Testis (tissue), 2 donors: ENCODE measurements at regions not wholly inside any gene's neighbourhood (a gene's known extent, or its start where the extent isn't known, plus 50 kb on each side); places are given as distances from the start of the nearest gene placed in this dataset.
"Not testable (repeated sequence)": the region's sequence is repeated elsewhere in the genome, so short reads cannot be mapped to it uniquely, and the experiment has no call there.

Experiments used
- DNase-seq: peaks from one replicate; pipeline ENCODE4 v3.0.0-alpha.2; 2019
- H3K27ac ChIP-seq, 2 donors: fragments of 200-600 bp; sonication (generic); one replicate each; pipeline ENCODE4 v1.5.1; 2019
- H3K27me3 ChIP-seq: fragments of 200-600 bp; sonication (generic); one replicate; pipeline ENCODE4 v1.5.1; 2019
- H3K36me3 ChIP-seq: fragments of 200-600 bp; sonication (generic); one replicate; pipeline ENCODE4 v1.5.1; 2017; ENCODE audit warnings: low read depth; ENCODE audit errors: missing control alignments
- H3K4me1 ChIP-seq: fragments of 200-600 bp; sonication (generic); one replicate; pipeline ENCODE4 v1.5.1; 2019
- H3K4me3 ChIP-seq, 2 donors: fragments of 200-600 bp; sonication (generic); one replicate each; pipeline ENCODE4 v1.5.1; 2017 to 2019
- H3K9me3 ChIP-seq: fragments of 200-600 bp; sonication (generic); one replicate; pipeline ENCODE4 v1.5.1; 2017
- POLR2A ChIP-seq: fragments of 450-650 bp; IDR thresholded peaks from one replicate; pipeline ENCODE4 v1.6.1; 2017; ENCODE audit warnings: antibody characterized with exemption, mild to moderate bottlenecking, moderate library complexity
- WGBS, 2 donors: methylation state at CpG; one replicate each; pipeline ENCODE4 v1.1.5; 2018; 5-methylcytosine and 5-hydroxymethylcytosine counted together
- intact Hi-C: fragments of 100-400 bp; cut with DNase I; formaldehyde crosslinking; loops from one replicate; pipeline ENCODE4 v1.15.1; 2023; ENCODE audit warnings: low total_unique reads
- TF ChIP-seq, protein P1 (sequence below), 3 experiments: fragments of 450-650 bp in 2 of 3; fragments of 200-600 bp in 1 of 3; sonication (generic) in 1 of 3; IDR thresholded peaks; one replicate each; pipeline ENCODE4 v1.5.1; 2016 to 2019; ENCODE audit warnings: antibody characterized with exemption in 3 of 3, mild to moderate bottlenecking in 2 of 3, moderate library complexity in 1 of 3

DNA sequence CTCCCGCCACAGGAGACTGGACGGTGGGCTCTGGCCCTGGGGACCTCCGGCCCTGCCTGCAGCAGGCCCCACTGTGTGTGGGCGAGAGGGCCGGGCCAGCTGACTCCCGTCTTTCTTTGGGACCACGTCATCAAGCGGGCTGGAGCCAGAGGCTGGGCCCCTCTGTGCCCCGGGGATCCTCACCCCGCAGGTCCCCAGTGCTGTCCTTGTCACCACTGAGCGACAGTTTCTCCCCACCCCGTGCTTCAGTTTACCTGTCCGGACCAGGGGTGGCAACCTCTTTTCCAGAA lies 181.9 kb upstream of the ZNF469 start:
- DNase-seq = no peak
- H3K9me3 ChIP-seq = no peaks in the 10 kb centered on the region
- WGBS, 2 donors = 83 to 85% methylated on average over 7 to 12 of the region's 13 CpGs
- no peak overlapping the region for H3K27ac ChIP-seq
- H3K4me1 ChIP-seq = no peaks in the 10 kb centered on the region
- H3K36me3 ChIP-seq = no peaks in the 10 kb centered on the region
- H3K27me3 ChIP-seq = no peaks in the 10 kb centered on the region
- intact Hi-C loops = no loop called here
- TF ChIP-seq, protein P1, sequence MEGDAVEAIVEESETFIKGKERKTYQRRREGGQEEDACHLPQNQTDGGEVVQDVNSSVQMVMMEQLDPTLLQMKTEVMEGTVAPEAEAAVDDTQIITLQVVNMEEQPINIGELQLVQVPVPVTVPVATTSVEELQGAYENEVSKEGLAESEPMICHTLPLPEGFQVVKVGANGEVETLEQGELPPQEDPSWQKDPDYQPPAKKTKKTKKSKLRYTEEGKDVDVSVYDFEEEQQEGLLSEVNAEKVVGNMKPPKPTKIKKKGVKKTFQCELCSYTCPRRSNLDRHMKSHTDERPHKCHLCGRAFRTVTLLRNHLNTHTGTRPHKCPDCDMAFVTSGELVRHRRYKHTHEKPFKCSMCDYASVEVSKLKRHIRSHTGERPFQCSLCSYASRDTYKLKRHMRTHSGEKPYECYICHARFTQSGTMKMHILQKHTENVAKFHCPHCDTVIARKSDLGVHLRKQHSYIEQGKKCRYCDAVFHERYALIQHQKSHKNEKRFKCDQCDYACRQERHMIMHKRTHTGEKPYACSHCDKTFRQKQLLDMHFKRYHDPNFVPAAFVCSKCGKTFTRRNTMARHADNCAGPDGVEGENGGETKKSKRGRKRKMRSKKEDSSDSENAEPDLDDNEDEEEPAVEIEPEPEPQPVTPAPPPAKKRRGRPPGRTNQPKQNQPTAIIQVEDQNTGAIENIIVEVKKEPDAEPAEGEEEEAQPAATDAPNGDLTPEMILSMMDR (IDR thresholded peaks at IDR 0.05) = no peak
- no peak for TF ChIP-seq POLR2A
- H3K4me3 ChIP-seq = no peak overlapping the region

DNA sequence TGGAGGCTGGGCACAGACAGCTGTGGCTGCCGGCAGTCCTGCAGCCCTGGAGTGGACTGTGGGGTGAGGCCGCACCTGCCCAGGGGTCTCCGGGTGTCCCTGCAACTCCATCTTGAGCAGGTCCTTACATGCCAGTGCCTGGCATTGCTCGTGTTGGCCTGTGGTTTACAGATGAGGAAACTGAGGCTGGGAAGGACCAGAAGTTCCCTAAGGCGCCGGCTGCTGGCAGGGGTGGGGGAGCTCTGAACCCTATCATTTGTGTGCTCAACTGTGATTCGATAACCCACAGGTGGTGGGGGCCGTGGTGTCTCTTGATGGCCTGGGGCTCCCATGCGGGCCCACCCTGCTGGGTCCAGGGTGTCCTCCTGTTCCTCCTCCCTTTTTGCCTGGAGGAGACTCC lies 181.1 kb upstream of the ZNF469 start:
- H3K27ac ChIP-seq, H3K4me3 ChIP-seq, H3K27me3 ChIP-seq, intact Hi-C loops, H3K9me3 ChIP-seq, DNase-seq, H3K36me3 ChIP-seq, H3K4me1 ChIP-seq: not testable (repeated sequence)
- 86 to 89% methylated on average over 8 to 9 of the region's 9 CpGs for WGBS, 2 donors

DNA sequence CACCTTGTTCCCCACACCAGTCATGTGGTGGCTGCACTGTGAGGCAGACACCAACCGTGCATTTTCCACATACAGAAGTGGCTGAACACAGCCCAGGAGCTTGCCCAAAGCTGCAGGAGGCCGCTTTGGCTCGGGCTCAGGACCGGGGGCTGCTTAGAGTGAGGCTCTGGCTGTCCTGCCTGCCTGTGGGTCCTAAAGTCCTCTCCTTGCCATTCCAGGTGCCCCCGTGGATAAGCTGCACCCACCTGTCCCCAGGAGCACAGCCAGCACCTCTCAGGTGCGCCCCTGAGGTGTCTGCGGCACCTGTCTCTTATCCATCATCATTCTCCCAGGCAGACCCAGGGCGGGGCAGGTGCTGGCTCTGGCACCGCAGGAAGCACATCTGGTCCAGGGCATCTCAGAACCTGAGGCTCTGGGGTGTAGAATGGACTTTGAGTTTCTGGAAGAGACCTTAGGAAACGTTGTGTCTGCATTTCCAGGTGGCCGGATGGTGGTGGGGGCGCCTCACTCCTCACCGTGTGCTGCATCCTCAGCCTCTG lies 180.5 kb upstream of the ZNF469 start:
- intact Hi-C loops = no loop called here
- H3K27ac ChIP-seq = no peak overlapping the region
- WGBS, 2 donors = 88 to 90% methylated on average over 9 to 13 of the region's 13 CpGs
- TF ChIP-seq POLR2A = no peak
- TF ChIP-seq, protein P1 (IDR thresholded peaks at IDR 0.05) = no peak
- no peaks in the 10 kb centered on the region for H3K9me3 ChIP-seq
- H3K4me3 ChIP-seq = no peak overlapping the region
- no peaks in the 10 kb centered on the region for H3K36me3 ChIP-seq
- no peak for DNase-seq
- no peaks in the 10 kb centered on the region for H3K27me3 ChIP-seq
- no peaks in the 10 kb centered on the region for H3K4me1 ChIP-seq

DNA sequence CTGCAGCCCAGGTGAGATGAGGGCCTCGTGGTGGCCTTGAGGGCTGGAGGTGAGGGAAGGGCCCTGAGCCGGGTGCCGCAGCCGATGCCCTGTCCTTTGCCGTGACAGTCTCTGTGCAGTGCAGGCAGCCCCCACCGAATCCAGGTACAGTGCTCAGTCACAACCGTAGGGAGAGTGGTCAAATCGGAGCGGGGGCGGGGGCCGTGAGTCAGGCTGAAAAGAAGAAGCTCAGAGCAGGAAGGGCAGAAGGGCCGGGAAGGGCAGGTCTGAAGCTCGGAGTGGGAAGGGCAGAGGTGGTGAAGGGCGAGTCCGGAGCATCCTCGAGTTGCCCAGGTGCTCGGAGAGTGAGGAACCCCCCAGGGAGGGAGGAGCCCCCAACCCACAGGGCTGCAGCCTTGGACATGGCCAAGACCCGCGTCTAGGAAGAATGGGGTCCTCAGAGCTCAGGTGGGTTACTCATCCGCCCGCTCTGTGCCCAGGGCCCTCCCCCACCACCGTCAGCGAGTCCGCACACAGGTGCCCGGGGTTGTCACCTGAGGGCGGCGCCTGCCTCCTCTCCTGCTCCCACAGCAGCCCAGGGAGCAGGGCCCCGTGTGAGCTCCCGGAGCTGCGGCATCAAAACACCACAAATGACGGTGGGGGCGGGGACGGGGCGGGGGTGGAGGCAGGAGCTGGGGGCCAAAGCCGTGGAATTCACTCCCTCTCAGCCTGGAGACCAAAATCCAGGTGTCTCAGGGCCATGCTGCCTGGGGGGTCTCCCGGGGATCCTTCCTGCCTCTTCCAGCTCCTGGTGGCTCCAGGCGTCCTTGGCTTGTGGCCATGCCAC lies 179.7 kb upstream of the ZNF469 start:
- DNase-seq, H3K9me3 ChIP-seq, intact Hi-C loops, H3K27me3 ChIP-seq, H3K27ac ChIP-seq, H3K36me3 ChIP-seq, H3K4me1 ChIP-seq, H3K4me3 ChIP-seq: not testable (repeated sequence)
- 83 to 89% methylated on average over 18 to 37 of the region's 37 CpGs for WGBS, 2 donors

DNA sequence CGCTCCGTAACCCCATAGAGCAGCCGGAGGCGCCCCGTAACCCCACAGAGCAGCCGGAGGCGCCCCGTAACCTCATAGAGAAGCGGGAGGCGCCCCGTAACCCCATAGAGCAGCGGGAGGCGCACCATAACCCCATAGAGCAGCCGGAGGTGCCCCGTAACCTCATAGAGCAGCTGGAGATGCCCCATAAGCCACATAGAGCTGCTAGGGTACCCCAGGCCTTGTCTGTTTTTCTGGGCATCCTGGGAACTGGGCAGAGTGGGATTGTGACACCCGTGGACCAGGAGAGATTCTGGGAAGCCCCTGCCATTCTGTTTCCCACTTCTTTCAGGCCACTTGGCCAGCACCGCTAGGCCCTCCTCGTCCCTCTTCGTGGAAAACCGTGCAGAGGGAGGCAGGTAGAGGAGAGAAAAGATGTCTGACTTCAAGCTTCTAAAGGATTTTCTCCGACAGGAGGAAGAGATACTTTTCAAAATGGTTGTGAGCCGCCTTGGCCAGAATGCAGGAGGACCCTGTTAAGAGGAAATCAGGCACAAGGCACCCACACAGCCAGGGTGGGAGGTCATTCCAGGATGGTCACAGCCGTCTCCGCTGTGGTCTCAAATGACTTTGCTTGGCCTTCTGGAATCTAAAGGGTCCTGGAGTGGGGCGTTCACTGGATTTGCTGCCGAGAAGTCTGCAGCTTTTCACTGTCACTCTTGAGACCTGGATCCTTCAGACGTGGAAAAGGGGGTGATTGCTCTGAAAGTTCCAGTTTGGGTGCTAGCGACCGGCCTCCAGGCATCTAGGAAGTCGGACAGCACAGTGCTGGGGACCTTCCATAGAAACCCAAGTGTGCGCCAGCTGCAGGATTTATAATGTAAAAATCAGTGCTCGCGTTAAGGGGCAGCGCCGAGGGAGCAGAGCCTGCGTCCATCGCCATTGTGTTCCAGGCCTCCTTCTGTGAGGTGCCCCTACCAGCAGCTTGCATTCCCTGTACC lies 178.3 kb upstream of the ZNF469 start:
- H3K9me3 ChIP-seq, intact Hi-C loops, H3K4me3 ChIP-seq, H3K36me3 ChIP-seq, H3K27ac ChIP-seq, H3K4me1 ChIP-seq, H3K27me3 ChIP-seq, DNase-seq: not testable (repeated sequence)
- WGBS, 2 donors = 88 to 94% methylated on average over 22 to 35 of the region's 37 CpGs

DNA sequence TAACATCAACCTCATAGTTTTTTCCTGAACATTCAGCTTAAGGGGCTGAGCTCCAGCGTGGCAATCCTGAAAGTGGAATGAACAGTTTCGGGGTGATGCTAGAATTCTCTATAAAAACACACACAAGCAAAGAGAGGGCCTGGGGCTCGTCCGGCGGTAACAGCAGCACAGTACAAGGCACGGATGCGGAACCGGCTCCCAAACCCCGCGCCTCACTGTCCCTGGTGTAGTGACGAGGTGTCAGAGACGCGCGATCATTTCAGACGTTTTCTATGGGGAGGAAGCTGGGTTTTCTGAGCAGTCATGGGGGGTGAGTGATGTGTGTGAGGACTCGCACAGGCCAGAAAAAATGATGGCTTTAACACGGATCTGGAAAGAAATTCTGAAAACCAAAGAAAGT lies 177.3 kb upstream of the ZNF469 start:
- H3K36me3 ChIP-seq, H3K9me3 ChIP-seq, H3K27ac ChIP-seq, intact Hi-C loops, H3K27me3 ChIP-seq, H3K4me3 ChIP-seq, H3K4me1 ChIP-seq: not testable (repeated sequence)
- DNase-seq = peak; percentile 9
- WGBS, 2 donors = 90 to 93% methylated on average over 17 of the region's 17 CpGs

DNA sequence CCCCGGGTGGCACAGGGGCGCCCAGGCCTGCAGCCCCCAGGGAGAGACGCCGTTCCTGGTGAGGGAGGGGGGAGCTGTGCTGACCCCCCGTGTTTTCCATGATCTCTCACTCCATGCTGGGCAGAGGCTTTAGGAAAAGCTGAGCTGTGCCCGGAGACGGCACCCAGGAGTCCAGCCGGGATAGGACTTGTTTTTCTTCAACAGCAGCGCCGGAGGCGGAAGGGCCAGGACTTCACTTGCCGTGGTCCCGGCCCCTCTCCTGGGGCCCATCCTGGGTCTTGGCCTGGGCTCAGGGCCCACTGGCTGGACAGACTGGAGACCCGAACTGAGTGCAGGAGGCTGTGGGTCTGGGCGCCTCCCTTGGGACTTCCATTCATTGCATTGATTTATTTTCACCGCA lies 176.8 kb upstream of the ZNF469 start:
- H3K4me3 ChIP-seq, H3K4me1 ChIP-seq, H3K27ac ChIP-seq, H3K36me3 ChIP-seq, intact Hi-C loops, H3K27me3 ChIP-seq, H3K9me3 ChIP-seq: not testable (repeated sequence)
- 68 to 84% methylated on average over 6 to 15 of the region's 16 CpGs for WGBS, 2 donors
- peak; percentile 9 for DNase-seq

DNA sequence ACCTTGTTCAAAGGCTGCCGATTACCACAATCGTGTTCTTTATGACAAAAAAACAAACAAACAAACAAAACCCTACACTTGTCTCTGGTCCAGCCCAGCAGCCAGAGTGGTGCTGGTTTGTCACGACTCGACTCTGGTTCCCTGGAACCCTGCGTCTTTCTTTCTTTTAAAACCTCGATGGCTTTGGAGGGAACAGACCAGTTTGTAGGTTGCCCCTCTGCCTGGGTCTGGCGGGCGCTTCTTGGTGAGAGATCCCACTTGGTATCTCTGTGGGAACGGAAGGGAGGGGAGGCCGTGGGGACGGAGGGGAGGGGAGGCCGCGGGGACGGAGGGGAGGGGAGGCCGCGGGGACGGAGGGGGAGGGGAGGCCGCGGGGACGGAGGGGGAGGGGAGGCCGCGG lies 176.2 kb upstream of the ZNF469 start:
- WGBS, 2 donors = 76 to 94% methylated on average over 6 to 9 of the region's 22 CpGs

More for the DNA sequence above, 176.2 kb upstream of the ZNF469 start:
- intact Hi-C loops, H3K27me3 ChIP-seq, H3K36me3 ChIP-seq, H3K27ac ChIP-seq, H3K4me1 ChIP-seq, H3K9me3 ChIP-seq, H3K4me3 ChIP-seq: not testable (repeated sequence)
- DNase-seq = peak; percentile 9
